ENCODE measurements at regions not wholly inside any gene's neighbourhood (a gene's known extent, or its start where the extent isn't known, plus 50 kb on each side); places are given as distances from the start of the nearest gene placed in this dataset.
A peak's percentile ranks its signal among the peaks of the same experiment; 100 is the strongest.
"Not testable (repeated sequence)": the region's sequence is repeated elsewhere in the genome, so short reads cannot be mapped to it uniquely, and the experiment has no call there.

- no peak for DNase-seq (ENCODE audit: low spot score)
These were observed 93.5 kb downstream of the NAB1 start for GRCh38 chr2:190742431-190742830.

GRCh38 chr2:190744041-190744440 lies 95.2 kb downstream of the NAB1 start:
- DNase-seq (ENCODE audit: low spot score) = no peak

- DNase-seq (ENCODE audit: low spot score) = peak; percentile 32
These were observed 98.3 kb downstream of the NAB1 start for GRCh38 chr2:190746971-190747761.

GRCh38 chr2:190748966-190749365 lies 100.1 kb downstream of the NAB1 start:
- DNase-seq (ENCODE audit: low spot score) = no peak

GRCh38 chr2:190755772-190756415 lies 107.0 kb downstream of the NAB1 start:
- no peak for DNase-seq (ENCODE audit: low spot score)

GRCh38 chr2:190759749-190760213 lies 110.9 kb downstream of the NAB1 start:
- DNase-seq (ENCODE audit: low spot score) = peak; percentile 53

GRCh38 chr2:190760353-190761150 lies 111.7 kb downstream of the NAB1 start:
- not testable (repeated sequence) for DNase-seq (ENCODE audit: low spot score)

GRCh38 chr2:190761216-190761615 lies 112.3 kb downstream of the NAB1 start:
- not testable (repeated sequence) for DNase-seq (ENCODE audit: low spot score)

- no peak for DNase-seq (ENCODE audit: low spot score)
These were observed 113.7 kb downstream of the NAB1 start for GRCh38 chr2:190762566-190762965.

GRCh38 chr2:190763100-190763499 lies 114.2 kb downstream of the NAB1 start:
- no peak for DNase-seq (ENCODE audit: low spot score)

- DNase-seq (ENCODE audit: low spot score) = no peak
These were observed 115.1 kb downstream of the NAB1 start for GRCh38 chr2:190763901-190764514.

- DNase-seq (ENCODE audit: low spot score) = peak; percentile 31
These were observed 115.0 kb upstream of the GLS start for GRCh38 chr2:190765386-190766173.

- DNase-seq (ENCODE audit: low spot score) = no peak
These were observed 114.4 kb upstream of the GLS start for GRCh38 chr2:190766174-190766572.

GRCh38 chr2:190766595-190766994 lies 114.0 kb upstream of the GLS start:
- DNase-seq (ENCODE audit: low spot score) = no peak

- DNase-seq (ENCODE audit: low spot score) = no peak
These were observed 112.8 kb upstream of the GLS start for GRCh38 chr2:190767821-190768220.

GRCh38 chr2:190769258-190769657 lies 111.4 kb upstream of the GLS start:
- no peak for DNase-seq (ENCODE audit: low spot score)

- DNase-seq (ENCODE audit: low spot score) = no peak
These were observed 108.9 kb upstream of the GLS start for GRCh38 chr2:190771726-190772125.

- no peak for DNase-seq (ENCODE audit: low spot score)
These were observed 100.0 kb upstream of the GLS start for GRCh38 chr2:190780594-190780993.

GRCh38 chr2:190781604-190782198 lies 98.9 kb upstream of the GLS start:
- DNase-seq (ENCODE audit: low spot score) = peak; percentile 54

GRCh38 chr2:190782264-190782663 lies 98.4 kb upstream of the GLS start:
- DNase-seq (ENCODE audit: low spot score) = no peak
